ENCODE measurements at regions not wholly inside any gene's neighbourhood (a gene's known extent, or its start where the extent isn't known, plus 50 kb on each side); places are given as distances from the start of the nearest gene placed in this dataset.

DNA sequence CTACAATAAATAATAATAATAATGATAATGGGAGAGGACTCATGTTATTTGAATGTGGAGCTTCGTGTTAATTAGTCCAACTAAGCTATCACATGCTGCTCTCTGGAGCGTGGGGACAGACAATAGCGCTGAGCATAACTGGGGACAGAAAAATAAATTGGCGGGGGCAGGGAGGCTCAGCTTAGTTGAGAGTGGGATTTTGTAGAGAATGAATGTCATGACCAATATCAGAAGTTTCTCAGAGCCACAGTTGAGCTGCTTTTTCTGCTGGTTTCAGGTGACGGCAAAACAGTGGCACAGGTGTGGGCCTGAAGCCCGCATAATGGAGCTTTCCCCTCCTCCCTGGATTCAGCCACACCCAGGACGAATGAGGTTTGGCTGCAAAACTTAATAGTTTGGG, 111.1 kb upstream of the CAB39 start:
- TF ChIP-seq, protein P1, sequence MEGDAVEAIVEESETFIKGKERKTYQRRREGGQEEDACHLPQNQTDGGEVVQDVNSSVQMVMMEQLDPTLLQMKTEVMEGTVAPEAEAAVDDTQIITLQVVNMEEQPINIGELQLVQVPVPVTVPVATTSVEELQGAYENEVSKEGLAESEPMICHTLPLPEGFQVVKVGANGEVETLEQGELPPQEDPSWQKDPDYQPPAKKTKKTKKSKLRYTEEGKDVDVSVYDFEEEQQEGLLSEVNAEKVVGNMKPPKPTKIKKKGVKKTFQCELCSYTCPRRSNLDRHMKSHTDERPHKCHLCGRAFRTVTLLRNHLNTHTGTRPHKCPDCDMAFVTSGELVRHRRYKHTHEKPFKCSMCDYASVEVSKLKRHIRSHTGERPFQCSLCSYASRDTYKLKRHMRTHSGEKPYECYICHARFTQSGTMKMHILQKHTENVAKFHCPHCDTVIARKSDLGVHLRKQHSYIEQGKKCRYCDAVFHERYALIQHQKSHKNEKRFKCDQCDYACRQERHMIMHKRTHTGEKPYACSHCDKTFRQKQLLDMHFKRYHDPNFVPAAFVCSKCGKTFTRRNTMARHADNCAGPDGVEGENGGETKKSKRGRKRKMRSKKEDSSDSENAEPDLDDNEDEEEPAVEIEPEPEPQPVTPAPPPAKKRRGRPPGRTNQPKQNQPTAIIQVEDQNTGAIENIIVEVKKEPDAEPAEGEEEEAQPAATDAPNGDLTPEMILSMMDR (IDR thresholded peaks at IDR 0.05; ENCODE audit: low read length): no peak
- TF ChIP-seq EZH2 (IDR thresholded peaks at IDR 0.05; ENCODE audit: borderline replicate concordance, low read length): no peak
